HepG2 (cell line): ENCODE measurements at regions not wholly inside any gene's neighbourhood (a gene's known extent, or its start where the extent isn't known, plus 50 kb on each side); places are given as distances from the start of the nearest gene placed in this dataset.

Source experiments
- ATAC-seq: fragments of 200-7000 bp; cut with Tn5 transposase; 3 replicates; pipeline ENCODE4 v1.9.1; 2020; ENCODE audit warnings: mild to moderate bottlenecking, moderate library complexity
- BruUV-seq: library from RNA; stranded (reverse); fragments of 400-500 nt; replicated peaks from 2 replicates; lab custom pipeline; 2021; lab: Mats Ljungman, UMichigan
- CTCF ChIA-PET: fragments of 300-600 bp; formaldehyde crosslinking; extraction: SDS; loops from one replicate; lab custom pipeline; 2021; ENCODE audit warnings: low total read pairs, inconsistent platforms, low intra/inter-chr PET ratio; lab: Yijun Ruan, JAX
- POLR2A ChIA-PET: fragments of 350-600 bp; sonication (Branson Sonifier 250); formaldehyde crosslinking; loops from one replicate; lab custom pipeline; 2020; ENCODE audit warnings: antibody characterized with exemption, inconsistent platforms; lab: Yijun Ruan, JAX
- DNase-seq: peaks from one replicate; pipeline ENCODE4 v3.0.0-alpha.2; 2015; ENCODE audit warnings: low spot score
- FAIRE-seq: peaks from 3 replicates; lab custom pipeline; 2011; peaks lifted over from hg19 to GRCh38; lab: Jason Lieb, UNC
- H2AFZ ChIP-seq: one replicate; pipeline ENCODE4 v1.6.1; 2011; ENCODE audit warnings: low read length, inconsistent platforms
- H3K27ac ChIP-seq: fragments of 300-600 bp; 3 replicates; pipeline ENCODE4 v1.8.0; 2011; ENCODE audit warnings: mixed run types, mild to moderate bottlenecking, mixed read lengths, low read length, inconsistent platforms; ENCODE audit not compliant: insufficient read depth; ENCODE audit errors: extremely low read length
- H3K27me3 ChIP-seq, 2 experiments: fragments of 200-600 bp in 1 of 2; 2 replicates in 1 of 2; 3 replicates in 1 of 2; pipeline versions ENCODE4 v1.6.0 to v1.8.0; 2011; ENCODE audit warnings: low read length in 2 of 2, mild to moderate bottlenecking in 2 of 2, moderate library complexity in 2 of 2, inconsistent platforms in 1 of 2; ENCODE audit not compliant: insufficient read depth in 2 of 2, control insufficient read depth in 1 of 2
- H3K36me3 ChIP-seq, 2 experiments: fragments of 200-600 bp in 1 of 2; replicated peaks in 1 of 2; 2 replicates in 1 of 2; 3 replicates in 1 of 2; pipeline versions ENCODE4 v1.5.1 to v1.8.0; 2011; ENCODE audit warnings: low read length in 2 of 2, inconsistent platforms in 1 of 2; ENCODE audit not compliant: insufficient read depth in 2 of 2, control insufficient read depth in 1 of 2
- H3K4me1 ChIP-seq: 2 replicates; pipeline ENCODE4 v1.5.1; 2012; ENCODE audit warnings: low read length, inconsistent platforms; ENCODE audit not compliant: insufficient read depth
- H3K4me2 ChIP-seq: 2 replicates; pipeline ENCODE4 v1.6.0; 2011; ENCODE audit warnings: low read depth, low read length, inconsistent platforms
- H3K4me3 ChIP-seq, 3 experiments: fragments of 200-600 bp in 1 of 3; sonication (generic), shearing (Covaris generic) in 1 of 3; replicated peaks in 1 of 3; 2 replicates each; pipeline ENCODE4 v1.5.1; 2011 to 2016; ENCODE audit warnings: low read length in 3 of 3, inconsistent platforms in 2 of 3, low read depth in 2 of 3, mild to moderate bottlenecking in 2 of 3, control low read depth in 1 of 3, mixed read lengths in 1 of 3; ENCODE audit not compliant: insufficient read depth in 1 of 3
- H3K79me2 ChIP-seq: one replicate; pipeline ENCODE4 v1.6.1; 2011; ENCODE audit warnings: low read length, inconsistent platforms; ENCODE audit not compliant: insufficient read depth
- H3K9ac ChIP-seq: 2 replicates; pipeline ENCODE4 v1.6.0; 2011; ENCODE audit warnings: mild to moderate bottlenecking, low read depth, low read length, inconsistent platforms; ENCODE audit not compliant: insufficient read depth
- H3K9me3 ChIP-seq: 2 replicates; pipeline ENCODE4 v1.5.1; 2012; ENCODE audit warnings: mild to moderate bottlenecking, low read length
- H4K20me1 ChIP-seq: 2 replicates; pipeline ENCODE4 v1.6.0; 2011; ENCODE audit warnings: inconsistent platforms, mild to moderate bottlenecking, low read length, moderate library complexity; ENCODE audit not compliant: insufficient read depth
- ADNP ChIP-seq: sonication (generic); formaldehyde crosslinking; IDR thresholded peaks from 2 replicates; pipeline ENCODE4 v1.4.0; 2020; ENCODE audit warnings: missing genetic modification reagents
- CAMTA2 ChIP-seq: sonication (generic); formaldehyde crosslinking; IDR thresholded peaks from 2 replicates; pipeline ENCODE4 v1.4.0; 2020; ENCODE audit warnings: mild to moderate bottlenecking, missing genetic modification reagents, borderline replicate concordance
- GPN1 ChIP-seq: sonication (generic); formaldehyde crosslinking; IDR thresholded peaks from 2 replicates; pipeline ENCODE4 v1.5.1; 2020; ENCODE audit warnings: missing genetic modification reagents, borderline replicate concordance
- MAFF ChIP-seq: IDR thresholded peaks from 2 replicates; pipeline ENCODE4 v1.6.1; 2011; ENCODE audit warnings: low read depth, low read length, improper control_type of control experiment
- MED8 ChIP-seq: sonication (generic); formaldehyde crosslinking; IDR thresholded peaks from 2 replicates; pipeline ENCODE4 v1.8.1; 2023; ENCODE audit warnings: mild to moderate bottlenecking, missing genetic modification reagents; ENCODE audit not compliant: insufficient replicate concordance
- SMAD3 ChIP-seq: sonication (generic); formaldehyde crosslinking; IDR thresholded peaks from 2 replicates; pipeline ENCODE4 v1.4.0; 2020; ENCODE audit warnings: missing genetic modification reagents
- ZNF333 ChIP-seq: sonication (generic); formaldehyde crosslinking; IDR thresholded peaks from 2 replicates; pipeline ENCODE4 v1.4.0; 2020; ENCODE audit warnings: mild to moderate bottlenecking, missing genetic modification reagents, borderline replicate concordance
- ZNF749 ChIP-seq: sonication (generic); formaldehyde crosslinking; IDR thresholded peaks from 2 replicates; pipeline ENCODE4 v1.8.0; 2022; ENCODE audit warnings: mild to moderate bottlenecking, missing genetic modification reagents, moderate library complexity, borderline replicate concordance
- ZNF850 ChIP-seq: sonication (generic); formaldehyde crosslinking; conservative IDR thresholded peaks from 2 replicates; pipeline ENCODE4 v1.9.0; 2021; ENCODE audit warnings: mild to moderate bottlenecking, missing genetic modification reagents
- WGBS: methylation state at CpG from one replicate; pipeline ENCODE4 v1.1.6; 2017; ENCODE audit warnings: low lambda C conversion rate; 5-methylcytosine and 5-hydroxymethylcytosine counted together
- in situ Hi-C: cut with HindIII; loops from 2 replicates; pipeline ENCODE4 v1.10.0; 2017; ENCODE audit warnings: low pct_unique_long_range_greater_than_20kb; ENCODE audit not compliant: extremely low pct_ligation_motif_present
- intact Hi-C: fragments of 100-400 bp; cut with micrococcal nuclease; formaldehyde crosslinking; loops from one replicate; pipeline ENCODE4 v1.10.0; 2022; ENCODE audit not compliant: unreplicated experiment
- TF ChIP-seq, protein P1 (sequence below): sonication (generic); formaldehyde crosslinking; conservative IDR thresholded peaks from 2 replicates; pipeline ENCODE4 v1.5.0; 2020; ENCODE audit warnings: missing genetic modification reagents

- TF ChIP-seq ZNF333 (CRISPR knock-in tag), result no peak
- TF ChIP-seq CAMTA2 (CRISPR knock-in tag), result no peak
- TF ChIP-seq, protein P1, sequence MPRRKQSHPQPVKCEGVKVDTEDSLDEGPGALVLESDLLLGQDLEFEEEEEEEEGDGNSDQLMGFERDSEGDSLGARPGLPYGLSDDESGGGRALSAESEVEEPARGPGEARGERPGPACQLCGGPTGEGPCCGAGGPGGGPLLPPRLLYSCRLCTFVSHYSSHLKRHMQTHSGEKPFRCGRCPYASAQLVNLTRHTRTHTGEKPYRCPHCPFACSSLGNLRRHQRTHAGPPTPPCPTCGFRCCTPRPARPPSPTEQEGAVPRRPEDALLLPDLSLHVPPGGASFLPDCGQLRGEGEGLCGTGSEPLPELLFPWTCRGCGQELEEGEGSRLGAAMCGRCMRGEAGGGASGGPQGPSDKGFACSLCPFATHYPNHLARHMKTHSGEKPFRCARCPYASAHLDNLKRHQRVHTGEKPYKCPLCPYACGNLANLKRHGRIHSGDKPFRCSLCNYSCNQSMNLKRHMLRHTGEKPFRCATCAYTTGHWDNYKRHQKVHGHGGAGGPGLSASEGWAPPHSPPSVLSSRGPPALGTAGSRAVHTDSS (CRISPR knock-in tag), result no peak
- no peak for TF ChIP-seq ADNP (CRISPR knock-in tag)
- no peak for TF ChIP-seq ZNF850 (CRISPR knock-in tag)
- no peak for TF ChIP-seq MED8
Measured at GRCh38 chr13:107244241-107244640, 676.3 kb upstream of the ARGLU1 start (continued).

GRCh38 chr13:107242138-107242537 is 674.2 kb upstream of the ARGLU1 start:
- WGBS, result 11% methylated on average over 5 of the region's 6 CpGs
- POLR2A ChIA-PET, result no interaction called here
- no peak for FAIRE-seq

More at GRCh38 chr13:107242138-107242537, 674.2 kb upstream of the ARGLU1 start:
- CTCF ChIA-PET, result no interaction called here
- Histone ChIP-seq H3K4me3 (no peak overlapping the region), H3K4me1 (no peaks in the 10 kb centered on the region), H3K9me3 (no peaks in the 10 kb centered on the region), H3K27me3 (no peaks in the 10 kb centered on the region), H3K79me2 (no peaks in the 10 kb centered on the region), H4K20me1 (no peaks in the 10 kb centered on the region), H3K9ac (no peak overlapping the region), H2AFZ (no peak overlapping the region), H3K4me2 (no peak overlapping the region), H3K27ac (no peak overlapping the region), H3K36me3 (no peaks in the 10 kb centered on the region)
- ATAC-seq, result no peak
- in situ Hi-C loops (no loop called here), intact Hi-C loops (no loop called here)
- DNase-seq, result no peak
- no peak for TF ChIP-seq ZNF749 (CRISPR knock-in tag)
- no peak for TF ChIP-seq SMAD3 (CRISPR knock-in tag)
- no peak for TF ChIP-seq GPN1 (CRISPR knock-in tag)
- no peak for TF ChIP-seq MAFF
- BruUV-seq, result no TSS peak
